ENCODE measurements at regions not wholly inside any gene's neighbourhood (a gene's known extent, or its start where the extent isn't known, plus 50 kb on each side); places are given as distances from the start of the nearest gene placed in this dataset.

- TF ChIP-seq POLR2AphosphoS5 (IDR thresholded peaks at IDR 0.05) (no peak), CTCF (IDR thresholded peaks at IDR 0.05) (no peak), POLR2A (IDR thresholded peaks at IDR 0.05) (no peak), EP300 (IDR thresholded peaks at IDR 0.05) (no peak)
Observed at GRCh38 chr5:124034083-124034700, 522.2 kb downstream of the CSNK1G3 start.

Data from stomach (tissue), 4 donors.